HUDEP-2 (cell line): ENCODE measurements at regions not wholly inside any gene's neighbourhood (a gene's known extent, or its start where the extent isn't known, plus 50 kb on each side); places are given as distances from the start of the nearest gene placed in this dataset.
"Not testable (repeated sequence)": the region's sequence is repeated elsewhere in the genome, so short reads cannot be mapped to it uniquely, and the experiment has no call there.

Source experiments
- DNase-seq, 76 experiments: peaks; one replicate each; lab custom pipeline; 2025; ENCODE audit not compliant: unreplicated experiment in 76 of 76; lab: John Stamatoyannopoulos, UW

DNA sequence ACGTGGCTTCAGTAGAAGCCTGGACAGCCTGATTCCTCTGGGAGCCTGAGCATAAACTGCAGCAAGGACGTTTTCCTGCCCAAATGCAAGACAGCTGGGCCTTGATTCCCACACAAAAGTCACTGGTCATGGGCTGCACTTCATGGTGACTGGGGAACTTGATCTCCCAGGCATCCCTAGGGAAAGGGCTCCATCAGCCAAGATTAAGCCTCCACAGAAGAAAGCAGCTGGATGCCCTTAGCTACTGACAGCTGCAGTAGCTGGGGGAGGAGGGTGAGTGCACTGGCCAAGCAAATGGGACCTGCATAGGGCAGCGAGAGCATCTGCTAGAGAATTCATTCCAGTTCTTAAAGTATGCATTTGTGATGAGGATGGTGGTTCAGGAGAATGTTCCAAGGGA, 267.4 kb upstream of the ISX start:
- DNase-seq: no peak

DNA sequence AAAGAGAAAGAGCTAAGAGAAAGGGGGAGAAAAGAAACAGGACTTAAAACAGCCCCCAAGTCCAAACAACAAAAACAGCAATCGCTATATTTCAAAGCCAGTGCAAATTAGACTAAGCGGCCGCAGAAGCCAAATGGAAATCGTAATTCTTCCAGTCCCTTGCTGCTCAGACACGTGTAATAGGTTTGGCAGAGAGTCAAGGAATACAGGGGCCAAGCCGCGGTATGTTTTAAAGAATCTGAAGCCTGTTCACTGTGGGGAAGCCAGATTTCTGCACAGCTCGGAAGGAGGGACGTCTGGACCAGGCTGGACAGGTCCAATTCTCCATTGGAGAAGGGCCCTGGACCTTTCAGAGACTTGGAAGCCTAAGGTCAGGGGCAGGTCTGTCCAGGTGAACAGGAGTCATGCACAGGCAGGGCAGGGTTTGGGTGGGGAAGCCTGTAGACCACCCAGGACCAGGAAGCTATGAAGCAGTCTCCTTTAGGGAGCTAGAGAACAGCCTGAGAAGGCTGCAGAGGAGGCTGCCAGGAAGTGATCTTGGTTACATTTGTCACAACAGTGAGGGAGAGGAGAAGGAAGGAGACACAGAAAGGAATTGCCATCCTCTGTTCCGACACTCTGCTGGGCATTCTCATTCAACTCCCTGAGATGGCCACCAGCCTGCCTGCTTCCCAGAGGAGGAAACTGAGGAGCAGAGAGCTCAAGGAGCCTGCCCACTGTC, 265.5 kb upstream of the ISX start:
- no peak for DNase-seq

DNA sequence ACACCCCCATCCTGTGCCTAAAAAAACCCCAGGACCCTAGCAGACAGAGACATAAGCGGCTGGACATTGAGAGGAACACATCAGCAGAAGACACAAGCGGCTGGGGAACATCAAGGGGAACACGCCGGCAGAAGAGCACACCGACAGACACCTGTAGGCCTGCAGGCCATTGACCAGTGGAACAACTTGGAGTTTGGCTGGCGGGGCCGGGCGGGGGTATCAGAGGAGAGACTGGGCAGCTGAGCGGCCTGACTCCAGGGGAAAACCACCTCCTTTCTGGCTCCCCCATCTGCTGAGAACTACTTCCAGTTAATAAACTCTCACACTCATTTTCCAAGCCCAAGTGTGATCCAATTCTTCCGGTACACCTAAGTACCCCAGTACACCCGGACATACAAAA, 264.7 kb upstream of the ISX start:
- DNase-seq: no peak

DNA sequence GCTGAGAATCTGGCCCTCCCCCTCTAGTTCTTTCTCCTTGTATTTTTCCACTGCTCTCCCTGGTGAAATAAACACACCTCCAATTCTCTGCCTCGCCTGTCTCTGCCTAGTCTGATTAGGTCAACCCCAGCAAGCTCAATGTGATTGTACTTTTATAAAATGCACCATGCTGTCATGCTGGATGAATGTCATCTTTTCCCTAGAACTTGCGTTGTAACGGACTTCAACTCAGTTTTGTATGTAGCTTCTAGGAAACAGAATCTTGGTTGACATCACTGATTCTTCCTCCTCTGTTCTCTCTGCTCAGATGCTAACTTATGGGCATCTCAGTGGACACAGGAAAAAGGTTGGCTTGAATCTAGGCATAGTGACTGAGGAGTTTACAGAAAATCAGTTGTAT, 261.9 kb upstream of the ISX start:
- no peak for DNase-seq

DNA sequence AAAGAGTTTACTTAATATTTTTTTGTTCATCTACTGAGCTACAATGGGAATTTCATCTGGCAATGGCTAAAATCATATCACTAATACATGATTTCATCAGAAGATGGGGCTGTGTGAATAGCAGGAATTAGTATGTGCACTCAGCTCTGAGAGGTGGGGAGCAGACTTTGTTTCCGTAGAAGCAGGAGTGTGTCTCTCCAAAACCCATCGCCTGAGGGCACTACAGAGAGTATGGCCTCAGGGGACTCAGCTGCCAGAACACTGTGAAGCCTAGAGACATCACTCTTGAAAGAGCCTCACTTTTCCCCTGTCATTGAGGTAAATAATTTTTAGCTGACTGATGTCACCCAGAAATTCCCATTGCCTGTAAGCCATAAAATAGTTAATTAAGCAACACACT, 261.4 kb upstream of the ISX start:
- DNase-seq: no peak

DNA sequence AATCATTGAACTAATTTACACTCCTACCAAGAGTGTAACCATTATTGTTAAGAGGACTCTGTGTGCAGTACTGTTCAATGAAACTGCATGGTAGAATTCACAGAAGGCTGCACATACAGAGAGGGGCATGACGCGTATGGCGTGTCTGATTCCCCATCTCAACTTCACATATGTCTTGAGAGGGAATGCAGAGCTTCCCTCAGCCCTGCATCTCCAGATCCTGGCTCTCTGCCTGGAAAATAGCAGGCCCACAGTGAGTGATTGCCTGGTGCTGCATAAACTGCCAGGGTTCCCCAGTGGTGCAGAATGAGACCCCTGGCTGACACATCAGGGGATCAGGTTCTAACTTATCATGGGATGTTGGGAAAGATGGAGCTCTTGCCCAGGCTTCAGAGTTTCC, 260.2 kb upstream of the ISX start:
- DNase-seq: no peak

DNA sequence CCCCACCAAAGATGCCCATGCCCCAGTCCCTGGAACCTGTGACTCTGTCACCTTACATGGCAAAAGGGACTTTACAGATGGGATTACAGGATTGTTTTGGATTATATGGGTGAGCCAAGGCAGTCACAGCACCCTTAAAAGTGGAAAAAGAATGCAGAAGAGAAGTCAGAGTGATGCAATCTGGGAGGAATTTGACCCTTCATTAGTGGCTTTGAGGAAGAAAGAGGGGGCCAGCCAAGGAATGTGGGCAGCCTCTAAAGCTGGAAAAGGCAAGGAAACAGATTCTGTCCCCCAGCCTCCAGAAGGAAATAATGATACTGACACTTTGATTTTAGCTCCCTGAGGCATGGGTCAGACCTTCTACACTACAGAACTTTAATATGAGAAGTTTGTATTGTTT, 257.3 kb upstream of the ISX start:
- no peak for DNase-seq

DNA sequence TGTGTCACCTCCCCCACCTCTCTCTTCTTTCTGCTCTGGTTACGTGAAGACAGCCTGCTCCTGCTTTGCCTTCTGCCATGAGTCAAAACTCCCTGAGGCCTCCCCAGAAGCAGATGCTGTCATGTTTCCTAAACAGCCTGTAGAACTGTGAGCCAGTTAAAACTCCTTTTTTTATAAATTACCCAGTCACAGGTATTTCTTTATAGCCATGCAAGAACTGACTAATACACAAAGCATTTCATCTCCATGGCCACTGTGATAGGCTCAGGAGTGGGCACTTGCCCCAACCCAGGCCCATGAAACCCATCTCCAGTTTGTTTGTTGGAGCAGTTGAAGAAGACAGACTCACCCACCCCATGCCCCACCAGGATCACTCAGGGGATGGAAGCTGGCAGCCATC, 253.3 kb upstream of the ISX start:
- no peak for DNase-seq

DNA sequence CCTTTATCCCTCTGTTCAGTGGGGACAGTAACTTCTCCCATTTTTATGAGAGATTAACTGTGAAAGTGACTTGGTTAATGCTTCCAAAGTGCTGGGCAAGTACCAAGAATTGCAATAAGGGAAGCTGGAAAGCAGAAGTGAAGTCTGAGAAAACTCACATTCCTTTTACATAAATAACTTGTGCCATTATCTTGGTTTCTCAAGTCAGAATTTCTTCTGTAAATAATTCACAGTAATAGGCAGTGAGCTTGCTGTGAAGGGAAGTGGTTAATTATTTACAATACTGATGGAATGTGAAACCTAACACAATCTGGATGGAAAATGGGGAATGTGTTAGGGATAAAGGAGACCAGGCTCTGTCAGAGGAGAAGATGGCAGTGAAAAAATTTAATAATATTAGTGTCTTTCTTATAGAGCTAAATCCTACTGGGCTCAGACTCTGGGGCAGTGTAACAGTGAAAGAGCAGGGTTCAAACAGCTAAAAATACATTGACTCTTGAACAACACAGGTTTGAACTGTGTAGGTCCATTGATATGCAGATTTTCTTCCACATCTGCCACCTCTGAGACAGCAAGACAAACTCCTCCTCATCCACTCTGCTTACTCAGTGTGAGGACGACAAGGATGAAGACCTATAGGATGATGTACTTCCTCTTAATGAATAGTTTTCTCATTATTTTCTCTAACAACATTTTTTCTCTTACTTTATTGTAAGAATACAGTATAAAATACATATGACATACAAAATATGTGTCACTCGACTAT, 251.5 kb upstream of the ISX start:
- DNase-seq: no peak

DNA sequence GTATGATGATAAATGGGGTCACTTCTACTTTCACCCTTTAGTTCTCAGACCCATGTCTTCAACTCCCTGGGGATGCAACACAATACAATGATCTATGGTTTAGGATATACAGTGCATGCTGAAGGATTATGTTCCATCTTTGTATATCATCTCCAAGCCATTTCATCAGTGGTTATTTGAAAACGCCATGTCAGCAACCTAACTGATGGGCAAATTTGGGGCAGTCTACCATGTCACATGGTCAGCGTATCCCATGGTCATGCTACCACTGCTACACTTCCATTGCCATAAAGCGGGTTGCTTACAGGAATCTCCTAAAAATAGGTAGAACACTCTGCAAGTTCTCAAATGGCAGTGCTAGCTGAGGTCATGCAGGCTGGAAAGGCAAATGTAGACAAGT, 236.5 kb upstream of the ISX start:
- no peak for DNase-seq

DNA sequence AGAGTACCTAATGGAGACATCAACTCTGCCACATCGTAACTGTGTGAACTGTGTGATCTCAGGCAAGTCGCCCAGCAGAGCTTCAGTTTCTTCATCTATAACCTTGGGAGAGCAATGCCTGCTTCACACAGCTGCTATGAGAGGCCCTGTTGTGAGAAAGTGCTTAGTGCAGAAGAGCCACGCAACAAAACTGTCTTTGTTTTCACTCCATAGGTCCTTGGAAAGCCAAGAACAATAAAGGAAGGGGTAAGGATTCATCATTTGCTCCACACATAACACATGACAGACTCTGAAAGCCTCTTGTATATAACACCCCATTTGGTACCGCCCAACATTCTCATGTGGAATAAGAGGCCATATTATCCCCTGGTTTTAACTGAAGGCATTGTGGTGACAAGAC, 231.9 kb upstream of the ISX start:
- no peak for DNase-seq

DNA sequence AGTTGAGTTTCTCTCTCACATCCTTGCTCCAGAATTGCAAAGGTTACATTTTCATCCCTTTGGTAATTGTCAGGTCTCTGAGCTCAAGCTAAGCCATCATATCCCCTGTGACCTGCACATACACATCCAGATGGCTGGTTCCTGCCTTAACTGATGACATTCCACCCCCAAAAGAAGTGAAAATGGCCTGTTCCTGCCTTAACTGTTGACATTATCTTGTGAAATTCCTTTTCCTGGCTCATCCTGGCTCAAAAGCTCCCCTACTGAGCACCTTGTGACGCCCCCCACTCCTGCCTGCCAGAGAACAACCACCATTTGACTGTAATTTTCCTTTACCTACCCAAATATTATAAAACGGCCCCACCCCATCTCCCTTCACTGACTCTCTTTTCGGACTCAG, 231.4 kb upstream of the ISX start:
- not testable (repeated sequence) for DNase-seq

DNA sequence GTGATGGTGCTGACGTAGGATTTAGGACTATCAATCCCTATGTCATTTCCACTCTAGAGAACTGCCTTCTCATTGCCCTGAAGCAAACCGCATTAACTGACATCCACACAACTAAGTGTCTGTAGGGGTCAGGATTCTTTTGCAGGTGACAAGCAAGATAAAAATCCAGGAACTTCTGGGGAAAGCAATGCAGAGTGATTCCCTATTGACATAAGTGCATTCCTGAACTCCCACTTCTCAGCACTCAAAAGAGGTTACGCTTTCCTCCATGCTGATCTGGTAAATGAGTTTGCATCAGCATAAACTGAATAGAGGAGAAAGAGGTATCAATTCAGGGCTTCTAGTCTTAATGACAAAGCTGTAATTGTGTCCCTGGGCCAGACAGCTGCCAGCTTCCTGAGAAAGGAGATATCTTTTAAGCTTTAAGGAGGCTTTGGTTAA, 224.6 kb upstream of the ISX start:
- no peak for DNase-seq

DNA sequence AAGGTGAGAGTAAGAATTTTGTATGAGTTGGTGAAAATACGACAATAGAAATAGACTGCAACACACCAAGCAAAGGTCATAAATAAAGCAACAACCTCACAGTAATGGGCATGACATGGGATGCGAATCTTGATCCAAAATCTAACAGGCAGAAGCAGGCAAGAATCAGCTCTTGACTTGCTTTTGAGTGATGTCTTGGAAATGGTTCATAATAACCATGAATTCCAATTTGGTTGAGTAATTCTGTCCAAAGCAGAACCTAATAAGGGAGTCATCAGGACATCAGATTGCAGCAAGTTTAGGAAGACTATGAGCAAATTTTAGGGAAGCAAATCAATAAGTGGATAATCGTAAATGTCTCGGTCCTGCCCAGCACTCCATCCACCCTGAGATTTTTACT, 224.0 kb upstream of the ISX start:
- DNase-seq: no peak

DNA sequence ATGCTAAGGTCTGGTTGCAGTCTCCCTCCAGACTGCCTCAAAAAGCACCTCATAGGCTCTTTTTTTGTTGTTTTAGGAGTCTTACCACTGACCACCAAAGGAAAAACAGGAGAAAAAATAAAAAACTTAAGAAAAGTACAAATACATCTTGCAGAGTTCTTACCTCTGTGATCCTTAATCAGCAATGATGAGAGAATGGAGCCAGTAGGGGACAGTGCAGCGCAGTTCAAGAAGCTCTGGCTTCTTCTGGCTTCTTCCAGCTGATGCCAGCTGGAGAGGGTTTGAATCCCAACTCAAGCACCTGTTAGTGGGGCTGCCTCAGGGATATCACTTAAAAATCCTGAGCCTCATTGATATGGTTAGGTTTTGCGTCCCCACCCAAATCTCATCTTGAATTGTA, 223.3 kb upstream of the ISX start:
- no peak for DNase-seq

DNA sequence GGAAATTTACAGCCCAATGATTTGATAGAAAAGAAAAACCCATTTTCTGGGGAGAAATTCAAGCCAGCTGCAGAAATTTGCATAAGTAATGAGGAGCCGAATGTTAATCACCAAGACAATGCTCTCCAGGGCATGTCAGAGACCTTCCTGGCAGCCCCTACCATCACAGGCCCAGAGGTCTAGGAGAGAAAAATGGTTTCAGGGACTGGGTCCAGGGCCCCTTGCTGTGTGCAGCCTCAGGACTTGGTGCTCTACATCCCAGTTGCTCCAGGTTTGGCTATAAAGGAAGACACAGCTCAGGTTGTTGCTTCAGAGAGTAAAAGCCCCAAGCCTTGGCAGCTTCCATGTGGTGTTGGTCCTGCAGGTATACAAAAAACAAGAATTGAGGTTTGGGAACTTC, 222.2 kb upstream of the ISX start:
- not testable (repeated sequence) for DNase-seq

DNA sequence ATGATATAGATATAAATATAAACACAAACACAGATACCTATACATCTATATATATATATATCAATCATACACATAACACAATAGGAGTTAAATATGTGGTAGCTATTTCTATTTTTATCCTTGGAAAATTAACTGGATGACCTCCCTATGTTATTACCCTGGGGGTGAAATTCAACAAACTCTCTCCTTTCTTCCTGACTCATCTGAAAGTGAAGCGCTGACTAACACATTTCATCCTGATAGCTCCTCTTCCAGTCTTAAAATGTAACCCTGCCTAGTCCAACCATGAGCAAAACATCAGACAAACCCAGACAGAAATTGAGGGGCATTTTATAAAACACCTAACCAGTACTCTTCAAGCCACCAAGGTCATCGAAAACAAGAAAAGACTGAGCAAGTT, 220.6 kb upstream of the ISX start:
- no peak for DNase-seq

DNA sequence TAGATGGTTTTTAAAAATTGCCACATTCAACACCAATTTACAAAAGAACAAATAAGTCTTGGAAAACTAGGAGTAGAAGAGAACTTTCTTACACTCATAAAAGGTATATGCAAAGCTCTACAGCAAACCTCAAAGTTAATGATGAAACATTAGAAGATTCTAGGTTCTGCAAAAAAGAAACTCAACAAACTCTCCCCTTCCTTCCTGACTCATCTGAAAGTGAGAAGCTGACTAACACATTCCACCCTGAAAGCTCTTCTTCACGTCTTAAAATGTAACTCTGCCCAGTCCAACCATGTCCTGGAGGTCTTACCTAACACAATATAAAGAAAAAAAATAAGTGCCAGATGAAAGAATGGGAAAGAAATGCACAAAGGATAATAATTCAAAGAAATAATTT, 218.9 kb upstream of the ISX start:
- DNase-seq: no peak

DNA sequence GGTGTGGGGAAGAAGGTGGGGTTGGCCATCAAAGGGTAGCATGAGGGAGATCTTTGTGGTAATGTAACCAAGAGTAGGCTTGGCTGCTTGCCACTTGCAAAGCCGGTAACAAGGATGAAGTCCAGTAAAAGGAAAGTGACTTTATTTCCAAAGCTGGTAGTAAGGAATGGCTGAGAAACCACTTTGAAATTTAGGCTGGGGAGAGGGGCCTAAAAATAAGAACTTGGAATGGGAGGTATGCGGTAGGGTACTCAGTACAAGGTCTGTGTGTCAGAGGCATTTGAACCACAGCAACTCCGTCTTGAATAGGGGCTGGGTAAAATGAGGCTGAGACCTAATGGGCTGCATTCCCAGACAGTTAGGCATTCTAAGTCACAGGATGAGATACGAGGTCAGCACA, 216.0 kb upstream of the ISX start:
- no peak for DNase-seq

DNA sequence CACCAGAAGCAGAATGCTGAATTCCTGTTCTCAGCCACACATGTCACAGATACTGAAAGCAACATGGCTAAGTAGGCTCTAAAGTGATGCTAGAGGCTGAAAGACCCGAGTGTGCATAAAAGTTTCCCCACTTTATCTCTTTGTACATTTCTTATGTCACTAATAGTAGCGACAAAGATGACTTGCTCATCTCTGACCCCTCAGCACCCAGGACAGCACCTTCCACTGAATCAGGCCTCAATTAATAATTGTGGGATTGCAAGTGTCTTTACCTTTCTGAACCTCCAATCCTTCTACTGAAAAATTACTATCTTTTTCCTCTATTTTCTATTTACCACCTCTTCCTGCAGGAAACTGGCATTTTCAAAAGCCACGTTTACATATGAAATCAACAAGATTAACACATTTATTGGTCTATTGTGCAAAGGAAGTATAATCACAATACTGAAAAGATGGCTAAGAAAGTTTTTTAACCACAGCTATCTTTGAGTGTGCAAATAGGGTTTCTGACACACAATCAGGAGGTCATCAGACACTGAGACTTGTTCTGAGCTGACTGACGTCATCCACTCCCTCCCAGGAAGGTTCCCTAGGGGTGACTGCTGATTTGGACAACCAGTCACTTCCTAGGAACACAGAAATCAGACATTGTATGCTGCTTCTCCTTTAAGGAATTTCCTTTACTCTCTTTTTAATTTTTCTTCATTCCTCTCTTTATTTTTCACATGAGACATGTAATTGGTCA, 213.9 kb upstream of the ISX start:
- no peak for DNase-seq

DNA sequence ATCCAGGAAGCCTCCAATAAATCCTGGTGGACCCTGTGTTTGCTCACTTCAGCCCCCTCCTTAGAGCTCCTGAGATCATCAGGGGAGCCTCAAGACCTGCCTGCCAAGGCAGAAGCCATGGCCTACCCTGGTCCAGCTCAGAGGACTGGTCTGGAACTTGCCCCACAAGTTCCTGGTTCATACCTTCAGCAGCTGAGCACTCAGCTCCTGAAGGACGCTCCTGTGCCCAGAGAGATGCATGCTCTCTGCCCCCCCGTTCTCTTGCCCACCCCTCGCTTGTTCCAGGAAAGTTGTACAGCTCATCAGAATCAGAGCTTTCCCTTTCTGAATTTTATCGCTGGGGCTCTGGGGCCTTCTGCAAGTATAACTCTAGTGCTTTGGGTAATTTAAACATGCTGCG, 210.5 kb upstream of the ISX start:
- DNase-seq: no peak

DNA sequence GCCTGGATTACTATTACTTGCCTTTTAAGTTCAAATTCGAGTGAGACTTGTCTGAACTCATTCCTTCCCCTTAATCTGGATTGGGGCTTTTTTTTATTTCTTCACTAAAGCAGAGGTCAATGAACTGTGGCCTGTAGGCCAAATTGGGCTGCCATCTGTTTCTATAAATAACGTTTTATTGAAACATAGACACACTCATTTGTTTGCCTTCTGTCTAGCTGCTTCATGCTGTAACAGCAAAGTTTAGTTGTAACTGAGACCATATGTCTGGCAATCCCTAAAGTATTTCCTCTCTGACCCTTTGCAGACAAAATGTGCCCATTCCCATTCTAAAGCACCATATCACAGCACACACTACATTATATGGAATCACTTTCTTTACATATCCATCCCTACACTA, 207.9 kb upstream of the ISX start:
- no peak for DNase-seq
